A204.1 (cell line): ENCODE measurements at regions not wholly inside any gene's neighbourhood (a gene's known extent, or its start where the extent isn't known, plus 50 kb on each side); places are given as distances from the start of the nearest gene placed in this dataset.

Source experiments
- FAIRE-seq: peaks from 2 replicates; lab custom pipeline; 2012; peaks lifted over from hg19 to GRCh38; lab: Jason Lieb, UNC

GRCh38 chr6:14921170-14921569, 324.7 kb upstream of the JARID2 start:
- no peak for FAIRE-seq

- no peak for FAIRE-seq
Measured at GRCh38 chr6:14921878-14922671, 323.8 kb upstream of the JARID2 start.

- no peak for FAIRE-seq
Measured at GRCh38 chr6:14922706-14923460, 323.0 kb upstream of the JARID2 start.

- FAIRE-seq: no peak
Measured at GRCh38 chr6:14924126-14925024, 321.5 kb upstream of the JARID2 start.

- no peak for FAIRE-seq
Measured at GRCh38 chr6:14925025-14925698, 320.7 kb upstream of the JARID2 start.

- FAIRE-seq: no peak
Measured at GRCh38 chr6:14925699-14926026, 320.2 kb upstream of the JARID2 start.

- no peak for FAIRE-seq
Measured at GRCh38 chr6:14927398-14927797, 318.5 kb upstream of the JARID2 start.

- FAIRE-seq: no peak
Measured at GRCh38 chr6:14929291-14929690, 316.6 kb upstream of the JARID2 start.

GRCh38 chr6:14930366-14930989, 315.4 kb upstream of the JARID2 start:
- FAIRE-seq: no peak

- FAIRE-seq: no peak
Measured at GRCh38 chr6:14932485-14933182, 313.2 kb upstream of the JARID2 start.

GRCh38 chr6:14933183-14933544, 312.7 kb upstream of the JARID2 start:
- no peak for FAIRE-seq

- no peak for FAIRE-seq
Measured at GRCh38 chr6:14934013-14934412, 311.9 kb upstream of the JARID2 start.

GRCh38 chr6:14934844-14935243, 311.0 kb upstream of the JARID2 start:
- FAIRE-seq: no peak

- FAIRE-seq: no peak
Measured at GRCh38 chr6:14936861-14937260, 309.0 kb upstream of the JARID2 start.

- FAIRE-seq: no peak
Measured at GRCh38 chr6:14943116-14943515, 302.8 kb upstream of the JARID2 start.

GRCh38 chr6:14944593-14944992, 301.3 kb upstream of the JARID2 start:
- FAIRE-seq: no peak

- no peak for FAIRE-seq
Measured at GRCh38 chr6:14945461-14946185, 300.2 kb upstream of the JARID2 start.

- no peak for FAIRE-seq
Measured at GRCh38 chr6:14946753-14947152, 299.1 kb upstream of the JARID2 start.

GRCh38 chr6:14948586-14949245, 297.2 kb upstream of the JARID2 start:
- FAIRE-seq: no peak
